ENCODE measurements at regions not wholly inside any gene's neighbourhood (a gene's known extent, or its start where the extent isn't known, plus 50 kb on each side); places are given as distances from the start of the nearest gene placed in this dataset.
"Not testable (repeated sequence)": the region's sequence is repeated elsewhere in the genome, so short reads cannot be mapped to it uniquely, and the experiment has no call there.

GRCh38 chr11:71712846-71713245 lies 120.2 kb upstream of the DEFB108B start:
- TF ChIP-seq RAD21 (IDR thresholded peaks at IDR 0.05); CTCF (IDR thresholded peaks at IDR 0.05; ENCODE audit: low read depth, low read length, missing input control); RXRA (IDR thresholded peaks at IDR 0.05); GABPA (IDR thresholded peaks at IDR 0.05 in 1 of 2, conservative IDR thresholded peaks at IDR 0.05 in 1 of 2); JUND (IDR thresholded peaks at IDR 0.05); YY1 (IDR thresholded peaks at IDR 0.05); ATF3 (IDR thresholded peaks at IDR 0.05); FOXA1 (IDR thresholded peaks at IDR 0.05): not testable (repeated sequence)
